ENCODE measurements at regions not wholly inside any gene's neighbourhood (a gene's known extent, or its start where the extent isn't known, plus 50 kb on each side); places are given as distances from the start of the nearest gene placed in this dataset.
"Not testable (repeated sequence)": the region's sequence is repeated elsewhere in the genome, so short reads cannot be mapped to it uniquely, and the experiment has no call there.

GRCh38 chr4:171308661-171309060 is 504.5 kb upstream of the GALNTL6 start:
- no peak for DNase-seq

- DNase-seq, result not testable (repeated sequence)
Observed at GRCh38 chr4:171298048-171298718, 515.0 kb upstream of the GALNTL6 start.

- DNase-seq, result no peak
Observed at GRCh38 chr4:171288816-171289432, 524.3 kb upstream of the GALNTL6 start.

GRCh38 chr4:171281359-171281758 is 531.8 kb upstream of the GALNTL6 start:
- no peak for DNase-seq

GRCh38 chr4:171279131-171279530 is 534.1 kb upstream of the GALNTL6 start:
- no peak for DNase-seq

GRCh38 chr4:171266671-171267070 is 546.5 kb upstream of the GALNTL6 start:
- no peak for DNase-seq

- no peak for DNase-seq
Observed at GRCh38 chr4:171265190-171265818, 547.9 kb upstream of the GALNTL6 start.

- DNase-seq, result no peak
Observed at GRCh38 chr4:171256223-171256622, 557.0 kb upstream of the GALNTL6 start.

GRCh38 chr4:171246948-171247347 is 566.3 kb upstream of the GALNTL6 start:
- DNase-seq, result no peak

GRCh38 chr4:171242831-171243230 is 570.4 kb upstream of the GALNTL6 start:
- DNase-seq, result no peak

GRCh38 chr4:171239196-171239595 is 574.0 kb upstream of the GALNTL6 start:
- DNase-seq, result no peak

GRCh38 chr4:171235521-171235920 is 577.7 kb upstream of the GALNTL6 start:
- DNase-seq, result no peak

- not testable (repeated sequence) for DNase-seq
Observed at GRCh38 chr4:171229354-171229753, 583.9 kb upstream of the GALNTL6 start.

- DNase-seq, result no peak
Observed at GRCh38 chr4:171221181-171221580, 592.0 kb upstream of the GALNTL6 start.

- no peak for DNase-seq
Observed at GRCh38 chr4:171203425-171203824, 609.8 kb upstream of the GALNTL6 start.

GRCh38 chr4:171202908-171203307 is 610.3 kb upstream of the GALNTL6 start:
- DNase-seq, result no peak

- no peak for DNase-seq
Observed at GRCh38 chr4:171186700-171187099, 626.5 kb upstream of the GALNTL6 start.

- DNase-seq, result no peak
Observed at GRCh38 chr4:171181090-171181489, 632.1 kb upstream of the GALNTL6 start.

- no peak for DNase-seq
Observed at GRCh38 chr4:171170671-171171070, 642.5 kb upstream of the GALNTL6 start.

GRCh38 chr4:171169396-171169795 is 643.8 kb upstream of the GALNTL6 start:
- DNase-seq, result no peak

GRCh38 chr4:171162478-171162877 is 650.7 kb upstream of the GALNTL6 start:
- DNase-seq, result no peak

GRCh38 chr4:171157462-171158082 is 655.6 kb upstream of the GALNTL6 start:
- DNase-seq, result no peak

GRCh38 chr4:171142639-171143038 is 670.6 kb upstream of the GALNTL6 start:
- DNase-seq, result no peak

GRCh38 chr4:171142045-171142444 is 671.2 kb upstream of the GALNTL6 start:
- DNase-seq, result no peak
